ENCODE measurements at regions not wholly inside any gene's neighbourhood (a gene's known extent, or its start where the extent isn't known, plus 50 kb on each side); places are given as distances from the start of the nearest gene placed in this dataset.

DNA sequence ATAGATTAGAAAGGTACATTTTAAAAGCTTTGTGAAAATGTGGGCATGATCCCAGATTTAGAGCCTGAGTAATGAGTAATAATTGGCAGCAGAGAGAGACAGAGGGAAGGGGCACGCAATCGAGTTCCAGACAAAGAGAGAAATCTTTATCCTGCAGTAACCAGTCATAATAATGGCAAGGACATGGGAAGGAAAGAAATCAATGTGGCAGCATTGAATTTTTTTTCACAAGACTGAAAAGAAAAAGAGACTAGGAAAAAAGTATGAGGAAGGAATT lies 790.8 kb upstream of the SOX9 start:
- no peak for TF ChIP-seq CTCF (conservative IDR thresholded peaks at IDR 0.05; ENCODE audit: low read depth in 2 of 2)
- TF ChIP-seq JUNB (IDR thresholded peaks at IDR 0.05; ENCODE audit: unreplicated experiment): no peak
- TF ChIP-seq EZH2phosphoT487 (IDR thresholded peaks at IDR 0.05; ENCODE audit: unreplicated experiment): no peak
- no peak for TF ChIP-seq POLR2AphosphoS5 (IDR thresholded peaks at IDR 0.05; ENCODE audit: low read depth)
- TF ChIP-seq REST (IDR thresholded peaks at IDR 0.05; ENCODE audit: unreplicated experiment): no peak
- TF ChIP-seq EZH2 (IDR thresholded peaks at IDR 0.05; ENCODE audit: low read depth, unreplicated experiment): no peak

Data from GM23338 (cell line).